Stimulated activated CD4-positive, alpha-beta T cell treated with anti-CD3 and anti-CD28 coated beads, Interleukin-1b, Interleukin-23, amount 100 ng/mL, for 48 hours (primary cell): ENCODE measurements at regions not wholly inside any gene's neighbourhood (a gene's known extent, or its start where the extent isn't known, plus 50 kb on each side); places are given as distances from the start of the nearest gene placed in this dataset.
A peak's percentile ranks its signal among the peaks of the same experiment; 100 is the strongest.

Source experiments
- DNase-seq: peaks from one replicate; pipeline ENCODE4 v3.0.0-alpha.2; 2020

GRCh38 chr11:110824912-110825620 lies 112.8 kb upstream of the ARHGAP20 start:
- no peak for DNase-seq

GRCh38 chr11:110818032-110818687 lies 105.9 kb upstream of the ARHGAP20 start:
- peak; percentile 42 for DNase-seq

GRCh38 chr11:110812086-110812733 lies 100.0 kb upstream of the ARHGAP20 start:
- no peak for DNase-seq

- no peak for DNase-seq
These were observed 97.4 kb upstream of the ARHGAP20 start for GRCh38 chr11:110809417-110810199.

GRCh38 chr11:110808248-110808647 lies 96.0 kb upstream of the ARHGAP20 start:
- no peak for DNase-seq

GRCh38 chr11:110807801-110808200 lies 95.6 kb upstream of the ARHGAP20 start:
- no peak for DNase-seq

- no peak for DNase-seq
These were observed 93.5 kb upstream of the ARHGAP20 start for GRCh38 chr11:110805756-110806155.

- DNase-seq: no peak
These were observed 89.9 kb upstream of the ARHGAP20 start for GRCh38 chr11:110802162-110802561.

GRCh38 chr11:110801328-110801727 lies 89.1 kb upstream of the ARHGAP20 start:
- no peak for DNase-seq

- DNase-seq: no peak
These were observed 86.1 kb upstream of the ARHGAP20 start for GRCh38 chr11:110798201-110798900.

GRCh38 chr11:110797453-110797852 lies 85.2 kb upstream of the ARHGAP20 start:
- DNase-seq: no peak

GRCh38 chr11:110795112-110795624 lies 82.9 kb upstream of the ARHGAP20 start:
- no peak for DNase-seq

- peak; percentile 3 for DNase-seq
These were observed 81.3 kb upstream of the ARHGAP20 start for GRCh38 chr11:110793556-110793955.

GRCh38 chr11:110791621-110792020 lies 79.4 kb upstream of the ARHGAP20 start:
- no peak for DNase-seq

- no peak for DNase-seq
These were observed 75.4 kb upstream of the ARHGAP20 start for GRCh38 chr11:110787680-110788079.

GRCh38 chr11:110786226-110786902 lies 74.1 kb upstream of the ARHGAP20 start:
- no peak for DNase-seq

- no peak for DNase-seq
These were observed 73.2 kb upstream of the ARHGAP20 start for GRCh38 chr11:110785398-110785797.

- no peak for DNase-seq
These were observed 70.4 kb upstream of the ARHGAP20 start for GRCh38 chr11:110782616-110783015.

GRCh38 chr11:110779108-110779507 lies 66.9 kb upstream of the ARHGAP20 start:
- no peak for DNase-seq

GRCh38 chr11:110778343-110778742 lies 66.1 kb upstream of the ARHGAP20 start:
- no peak for DNase-seq

- no peak for DNase-seq
These were observed 65.5 kb upstream of the ARHGAP20 start for GRCh38 chr11:110777775-110778174.

- DNase-seq: no peak
These were observed 63.8 kb upstream of the ARHGAP20 start for GRCh38 chr11:110776081-110776480.
